Natural killer cell (primary cell): ENCODE measurements at regions not wholly inside any gene's neighbourhood (a gene's known extent, or its start where the extent isn't known, plus 50 kb on each side); places are given as distances from the start of the nearest gene placed in this dataset.
A peak's percentile ranks its signal among the peaks of the same experiment; 100 is the strongest.

Experiments
- ATAC-seq, 3 donors: fragments of 150-1000 bp in 2 of 3; fragments of 200-7000 bp in 1 of 3; cut with Tn5 transposase; 1 replicate in 1 of 3; 2 replicates in 2 of 3; pipeline ENCODE4 v1.10.0; 2021; ENCODE audit warnings: mild to moderate bottlenecking in 2 of 3, moderate library complexity in 2 of 3
- DNase-seq, 2 donors: peaks; one replicate each; pipeline versions ENCODE4 v3.0.0 to v3.0.0-alpha.2; 2013 to 2021; ENCODE audit warnings: mixed read lengths in 1 of 2
- H3K27ac ChIP-seq: one replicate; pipeline ENCODE4 v1.5.1; 2013; ENCODE audit warnings: mild to moderate bottlenecking, low read length
- H3K27me3 ChIP-seq: one replicate; pipeline ENCODE4 v1.6.1; 2013; ENCODE audit warnings: low read length; ENCODE audit not compliant: control insufficient read depth, insufficient read depth
- H3K36me3 ChIP-seq: one replicate; pipeline ENCODE4 v1.6.1; 2013; ENCODE audit warnings: low read length; ENCODE audit not compliant: control insufficient read depth, insufficient read depth
- H3K4me1 ChIP-seq: one replicate; pipeline ENCODE4 v1.6.1; 2013; ENCODE audit warnings: low read length; ENCODE audit not compliant: control insufficient read depth, insufficient read depth
- H3K4me3 ChIP-seq: one replicate; pipeline ENCODE4 v1.5.1; 2013; ENCODE audit warnings: low read length
- H3K9me3 ChIP-seq: one replicate; pipeline ENCODE4 v1.6.1; 2013; ENCODE audit warnings: low read length; ENCODE audit not compliant: control insufficient read depth, insufficient read depth
- H3K27ac Mint-ChIP-seq, 2 donors: one replicate each; pipeline ENCODE4 v1.8.0; 2022; ENCODE audit warnings: mild to moderate bottlenecking in 2 of 2, mixed read lengths in 2 of 2, moderate library complexity in 1 of 2
- H3K27me3 Mint-ChIP-seq, 2 donors: one replicate each; pipeline ENCODE4 v1.8.0; 2022; ENCODE audit warnings: low read depth in 2 of 2, mixed read lengths in 2 of 2
- H3K36me3 Mint-ChIP-seq: one replicate; pipeline ENCODE4 v1.8.0; 2022; ENCODE audit warnings: mixed read lengths
- H3K4me1 Mint-ChIP-seq, 2 donors: one replicate each; pipeline ENCODE4 v1.8.0; 2022; ENCODE audit warnings: mixed read lengths in 2 of 2
- H3K4me3 Mint-ChIP-seq: one replicate; pipeline ENCODE4 v1.8.0; 2022; ENCODE audit warnings: mild to moderate bottlenecking, moderate library complexity, mixed read lengths
- H3K9me3 Mint-ChIP-seq, 2 donors: one replicate each; pipeline ENCODE4 v1.8.0; 2022; ENCODE audit warnings: mixed read lengths in 2 of 2
- CTCF ChIP-seq: fragments of 200-600 bp; IDR thresholded peaks from one replicate; pipeline ENCODE4 v1.8.0; 2022; ENCODE audit warnings: antibody characterized with exemption
- WGBS: methylation state at CpG from one replicate; pipeline ENCODE4 v1.1.7; 2013; ENCODE audit warnings: missing lambda C conversion rate; ENCODE audit not compliant: insufficient coverage; 5-methylcytosine and 5-hydroxymethylcytosine counted together
- intact Hi-C: fragments of 100-400 bp; cut with micrococcal nuclease; formaldehyde crosslinking; loops from one replicate; pipeline ENCODE4 v1.14.2; 2022

DNA sequence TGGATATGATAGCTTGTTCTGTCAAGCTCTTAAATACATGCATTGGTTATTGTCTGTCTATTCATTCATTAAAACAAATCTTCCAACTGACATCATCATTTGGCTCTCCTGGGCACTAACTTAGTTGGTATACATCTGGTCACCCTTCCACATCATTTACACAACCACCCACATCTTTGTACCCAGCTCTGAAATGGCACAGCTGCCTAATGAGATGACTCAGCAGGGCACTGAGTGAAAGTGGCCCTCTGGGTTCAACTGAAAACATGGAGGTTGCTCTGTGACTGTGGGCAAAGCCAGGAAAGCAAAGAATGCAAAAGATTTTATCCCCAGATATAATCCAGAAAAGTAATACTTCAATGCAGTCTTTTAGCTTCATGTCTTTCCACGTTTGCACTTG, 234.0 kb upstream of the MAP2 start:
- Histone ChIP-seq H3K27me3 (no peaks in the 10 kb centered on the region), H3K4me1 (no peaks in the 10 kb centered on the region), H3K4me3 (no peak overlapping the region), H3K9me3 (no peaks in the 10 kb centered on the region), H3K27ac (no peak overlapping the region), H3K36me3 (no peaks in the 10 kb centered on the region)
- WGBS = 90% methylated on average over 1 of the region's 1 CpG
- intact Hi-C loops = no loop called here
- H3K36me3 Mint-ChIP-seq = no peaks in the 10 kb centered on the region
- H3K4me3 Mint-ChIP-seq = no peak overlapping the region
- ATAC-seq (no peak), DNase-seq (no peak)
- H3K4me1 Mint-ChIP-seq = no peaks in the 10 kb centered on the region
- TF ChIP-seq CTCF = no peak
- H3K9me3 Mint-ChIP-seq = peaks cover 5 to 9% of the 10 kb centered on the region in 2 donors
- H3K27me3 Mint-ChIP-seq = no peaks in the 10 kb centered on the region
- H3K27ac Mint-ChIP-seq = no peak overlapping the region

- no peak overlapping the region for H3K27ac Mint-ChIP-seq
- H3K4me3 Mint-ChIP-seq = no peak overlapping the region
- H3K36me3 Mint-ChIP-seq = no peaks in the 10 kb centered on the region
- no peaks in the 10 kb centered on the region for H3K4me1 ChIP-seq
- ATAC-seq = no peak
- no peaks in the 10 kb centered on the region for H3K27me3 Mint-ChIP-seq
- no peaks in the 10 kb centered on the region for H3K36me3 ChIP-seq
- no peak overlapping the region for H3K4me3 ChIP-seq
- intact Hi-C loops = no loop called here
- TF ChIP-seq CTCF = no peak
- H3K9me3 ChIP-seq = no peaks in the 10 kb centered on the region
- H3K27ac ChIP-seq = no peak overlapping the region
- no peaks in the 10 kb centered on the region for H3K4me1 Mint-ChIP-seq
- DNase-seq = no peak
- H3K27me3 ChIP-seq = no peaks in the 10 kb centered on the region
- peaks cover 5 to 10% of the 10 kb centered on the region in 2 donors for H3K9me3 Mint-ChIP-seq
Measured at GRCh38 chr2:209191139-209191538, 232.7 kb upstream of the MAP2 start.

DNA sequence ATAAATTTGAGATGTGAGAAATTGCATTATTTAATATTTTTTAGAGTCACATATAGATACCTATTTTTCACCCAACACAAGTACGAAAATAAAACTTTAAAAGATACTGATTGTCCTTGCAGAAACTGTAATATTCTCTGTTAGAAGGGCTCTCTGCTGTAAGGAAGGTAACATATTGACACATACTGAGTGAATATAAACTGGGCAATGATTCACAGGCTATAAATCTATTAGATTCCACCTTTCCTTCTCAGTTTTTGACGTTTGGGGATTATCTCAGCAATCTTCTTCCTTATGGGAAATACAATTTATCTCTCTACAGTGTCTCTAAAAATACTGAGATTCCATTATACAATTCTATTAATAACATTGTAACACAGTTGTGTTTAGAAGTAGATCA, 229.1 kb upstream of the MAP2 start:
- ATAC-seq (no peak), DNase-seq (no peak)
- no peaks in the 10 kb centered on the region for H3K36me3 ChIP-seq
- Mint-ChIP-seq H3K36me3 (no peaks in the 10 kb centered on the region), H3K4me3 (no peak overlapping the region), H3K27ac (no peak overlapping the region), H3K4me1 (no peaks in the 10 kb centered on the region), H3K9me3 (peaks cover 10 to 12% of the 10 kb centered on the region in 2 donors), H3K27me3 (no peaks in the 10 kb centered on the region)
- H3K9me3 ChIP-seq = no peaks in the 10 kb centered on the region
- H3K4me3 ChIP-seq = no peak overlapping the region
- WGBS = 25% methylated on average over 1 of the region's 2 CpGs
- intact Hi-C loops = no loop called here
- H3K27ac ChIP-seq = no peak overlapping the region
- TF ChIP-seq CTCF = no peak
- no peaks in the 10 kb centered on the region for H3K4me1 ChIP-seq
- H3K27me3 ChIP-seq = no peaks in the 10 kb centered on the region

DNA sequence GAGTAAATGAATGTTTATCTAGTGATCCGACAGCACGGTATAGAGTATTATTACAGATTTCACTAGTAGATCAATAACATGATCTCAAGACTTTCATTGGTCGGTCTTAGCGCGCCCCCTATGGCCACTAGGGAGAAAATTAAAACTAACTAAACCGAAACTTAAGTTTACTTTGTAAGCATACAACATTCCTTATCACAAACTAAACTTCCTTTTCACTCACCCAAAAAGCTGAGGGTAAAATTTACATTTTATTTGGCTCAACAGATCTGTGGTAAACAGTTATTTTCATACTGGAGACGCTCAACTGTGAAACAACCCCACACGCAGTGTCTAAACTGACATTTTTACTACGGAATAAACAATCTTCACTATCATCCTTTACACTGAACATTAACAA, 215.6 kb upstream of the MAP2 start:
- Mint-ChIP-seq H3K27me3 (no peaks in the 10 kb centered on the region), H3K4me3 (no peak overlapping the region), H3K4me1 (no peaks in the 10 kb centered on the region), H3K9me3 (peaks cover 2 to 3% of the 10 kb centered on the region in 2 donors), H3K27ac (no peak overlapping the region), H3K36me3 (no peaks in the 10 kb centered on the region)
- Histone ChIP-seq H3K36me3 (no peaks in the 10 kb centered on the region), H3K4me1 (no peaks in the 10 kb centered on the region), H3K9me3 (no peaks in the 10 kb centered on the region), H3K27me3 (no peaks in the 10 kb centered on the region), H3K4me3 (no peak overlapping the region), H3K27ac (no peak overlapping the region)
- 32% methylated on average over 9 of the region's 9 CpGs for WGBS
- ATAC-seq (no peak), DNase-seq (peak in 1 of 2 donors; percentile 2)
- intact Hi-C loops = no loop called here
- TF ChIP-seq CTCF = no peak
